BJ (cell line): ENCODE measurements at regions not wholly inside any gene's neighbourhood (a gene's known extent, or its start where the extent isn't known, plus 50 kb on each side); places are given as distances from the start of the nearest gene placed in this dataset.

Source experiments
- CTCF ChIA-PET: fragments of 350-600 bp; formaldehyde crosslinking; extraction: SDS; loops from one replicate; lab custom pipeline; 2021; ENCODE audit warnings: antibody characterized with exemption, inconsistent platforms; lab: Yijun Ruan, JAX
- POLR2A ChIA-PET: fragments of 300-600 bp; sonication (Branson Sonifier 250); formaldehyde crosslinking; extraction: SDS; loops from one replicate; lab custom pipeline; 2021; ENCODE audit warnings: antibody characterized with exemption; lab: Charles Lee
- DNase-seq: peaks from one replicate; pipeline ENCODE4 v3.0.0-alpha.2; 2011; ENCODE audit warnings: low read depth
- H3K27me3 ChIP-seq: 2 replicates; pipeline ENCODE4 v1.6.0; 2011; ENCODE audit warnings: low read length; ENCODE audit not compliant: control insufficient read depth, insufficient read depth
- H3K36me3 ChIP-seq: 2 replicates; pipeline ENCODE4 v1.5.1; 2011; ENCODE audit warnings: low read length; ENCODE audit not compliant: control insufficient read depth, insufficient read depth
- H3K4me3 ChIP-seq: 2 replicates; pipeline ENCODE4 v1.5.1; 2011; ENCODE audit warnings: low read depth, mild to moderate bottlenecking, control low read depth, low read length
- CTCF ChIP-seq: IDR thresholded peaks from 2 replicates; pipeline ENCODE4 v1.5.1; 2011; ENCODE audit warnings: low read depth, mild to moderate bottlenecking, control low read depth, inconsistent platforms, low read length, moderate library complexity; ENCODE audit not compliant: insufficient read depth

GRCh38 chr9:82920154-82920553 lies 142.8 kb downstream of the RASEF start:
- TF ChIP-seq CTCF = no peak
- CTCF ChIA-PET = no interaction called here
- Histone ChIP-seq H3K4me3 (no peak overlapping the region), H3K36me3 (no peaks in the 10 kb centered on the region), H3K27me3 (no peaks in the 10 kb centered on the region)
- DNase-seq = no peak
- POLR2A ChIA-PET = no interaction called here

- TF ChIP-seq CTCF = no peak
- ChIA-PET CTCF (interaction anchor here (0.6 kb wide), 1 partner anchor 29 kb away, joined by 3 read pairs; no protein-coding TSS in a partner anchor), POLR2A (no interaction called here)
- no peak for DNase-seq
- Histone ChIP-seq H3K4me3 (no peak overlapping the region), H3K27me3 (no peaks in the 10 kb centered on the region), H3K36me3 (no peaks in the 10 kb centered on the region)
Observed at GRCh38 chr9:82922686-82923085, 140.3 kb downstream of the RASEF start.

- Histone ChIP-seq H3K27me3 (no peaks in the 10 kb centered on the region), H3K4me3 (no peak overlapping the region), H3K36me3 (no peaks in the 10 kb centered on the region)
- no peak for DNase-seq
- POLR2A ChIA-PET = no interaction called here
- CTCF ChIA-PET = interaction anchor here (0.6 kb wide), 1 partner anchor 28 kb away, joined by 3 read pairs; no protein-coding TSS in a partner anchor
- no peak for TF ChIP-seq CTCF
Observed at GRCh38 chr9:82923092-82923911, 139.6 kb downstream of the RASEF start.

- no peak for DNase-seq
- no peak overlapping the region for H3K4me3 ChIP-seq
- CTCF ChIA-PET = no interaction called here
- TF ChIP-seq CTCF = no peak
- POLR2A ChIA-PET = no interaction called here
- H3K36me3 ChIP-seq = no peaks in the 10 kb centered on the region
- no peaks in the 10 kb centered on the region for H3K27me3 ChIP-seq
Observed at GRCh38 chr9:82923912-82924605, 138.9 kb downstream of the RASEF start.
